Fibroblast of peridontal ligament (primary cell): ENCODE measurements at regions not wholly inside any gene's neighbourhood (a gene's known extent, or its start where the extent isn't known, plus 50 kb on each side); places are given as distances from the start of the nearest gene placed in this dataset.
"Not testable (repeated sequence)": the region's sequence is repeated elsewhere in the genome, so short reads cannot be mapped to it uniquely, and the experiment has no call there.

Experiments
- DNase-seq: peaks from one replicate; pipeline ENCODE4 v3.0.0-alpha.2; 2010; ENCODE audit errors: extremely low read depth

DNA sequence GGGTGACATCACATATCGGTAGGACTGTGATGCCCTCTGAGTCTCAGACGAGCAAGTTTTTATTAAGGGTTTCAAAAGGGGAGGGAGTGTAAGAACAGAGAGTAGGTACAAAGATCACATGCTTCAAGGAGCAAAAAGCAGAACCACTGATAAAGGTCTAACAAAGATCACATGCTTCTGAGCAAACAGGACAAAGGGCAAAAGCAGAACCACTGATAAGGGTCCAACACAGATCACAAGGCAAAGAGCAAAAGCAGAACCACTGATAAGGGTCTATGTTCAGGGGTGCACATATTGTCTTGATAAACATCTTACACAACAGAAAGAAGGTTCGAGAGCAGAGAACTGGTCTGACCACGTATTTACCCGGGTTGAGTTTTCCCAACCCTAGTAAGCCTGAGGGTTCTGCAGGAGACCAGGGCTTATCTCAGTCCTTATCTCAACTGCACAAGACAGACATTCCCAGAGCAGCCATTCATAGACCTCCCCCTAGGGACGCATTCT lies 604.2 kb upstream of the GYPC start:
- not testable (repeated sequence) for DNase-seq

DNA sequence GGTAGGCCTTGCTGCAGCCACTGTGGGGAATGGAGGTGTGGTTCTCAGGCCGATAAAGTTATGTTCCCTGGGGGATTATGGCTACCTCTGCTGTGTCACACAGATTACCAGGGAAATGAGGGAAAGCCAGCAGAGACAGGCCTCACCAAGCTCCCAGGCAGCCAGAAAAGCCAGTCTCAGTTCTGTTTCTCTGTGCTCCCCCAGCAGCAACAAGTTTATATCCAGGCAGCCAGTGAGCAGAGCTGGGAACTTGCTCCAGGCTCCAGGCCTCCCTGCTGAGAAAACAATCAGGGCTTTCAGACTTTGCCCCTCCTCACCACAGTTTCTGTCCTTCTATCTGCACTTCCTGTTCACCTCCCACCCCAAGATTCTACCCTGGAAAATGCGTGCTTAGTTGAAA lies 596.6 kb upstream of the GYPC start:
- no peak for DNase-seq

DNA sequence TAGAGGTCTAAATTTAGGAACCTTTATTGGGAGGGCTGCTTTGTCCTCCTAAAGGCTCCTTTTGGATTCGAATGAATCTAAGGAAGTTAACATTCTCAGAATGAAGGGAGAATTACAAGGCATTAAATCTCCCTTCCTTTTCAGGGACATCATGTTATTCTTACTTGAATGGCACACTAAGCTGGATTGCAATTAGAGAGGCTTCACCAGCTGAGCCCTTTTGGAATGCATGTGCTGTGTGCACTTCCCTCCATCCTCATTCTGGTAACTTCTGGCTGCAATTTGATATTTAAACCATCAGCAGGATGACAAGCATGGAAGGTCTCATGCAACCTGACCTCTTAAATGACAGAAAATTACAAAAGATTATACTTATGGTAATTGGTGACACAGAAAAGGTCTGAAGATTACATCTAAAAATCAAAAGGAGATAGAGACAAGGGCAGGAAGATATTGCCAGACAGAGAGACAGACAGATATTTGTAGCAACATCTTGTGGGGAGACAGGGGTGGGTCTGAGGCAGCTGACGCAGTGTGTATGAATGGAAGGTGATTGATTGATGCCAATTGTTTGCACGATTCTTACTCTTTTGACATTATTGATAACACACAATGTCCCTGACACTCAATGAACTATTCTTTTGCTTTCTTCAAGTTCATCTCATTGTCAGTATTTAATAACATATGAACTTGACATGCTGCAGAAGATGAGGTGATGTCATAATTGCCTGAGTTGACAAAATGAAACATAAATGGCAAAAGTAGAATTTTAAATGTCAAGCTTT lies 570.8 kb upstream of the GYPC start:
- no peak for DNase-seq

DNA sequence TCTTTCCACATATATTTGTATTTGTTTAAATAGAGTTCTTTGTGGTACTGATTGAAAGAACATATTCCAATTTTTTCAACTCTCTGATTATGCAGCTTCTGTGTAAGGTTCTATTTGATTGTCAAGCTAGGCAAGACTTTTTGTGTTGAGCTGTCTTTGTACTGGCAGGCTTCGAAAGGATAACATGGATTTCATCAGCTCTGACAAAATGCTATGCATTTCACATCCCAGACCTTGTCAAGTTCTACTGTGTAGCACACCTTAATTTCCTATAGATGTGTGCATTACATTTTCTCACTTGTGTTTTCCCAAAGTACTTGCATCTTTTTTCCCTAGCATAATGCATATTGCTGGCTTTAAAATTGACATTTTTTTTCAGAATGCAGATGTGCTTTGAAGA lies 555.0 kb upstream of the GYPC start:
- DNase-seq, result no peak

DNA sequence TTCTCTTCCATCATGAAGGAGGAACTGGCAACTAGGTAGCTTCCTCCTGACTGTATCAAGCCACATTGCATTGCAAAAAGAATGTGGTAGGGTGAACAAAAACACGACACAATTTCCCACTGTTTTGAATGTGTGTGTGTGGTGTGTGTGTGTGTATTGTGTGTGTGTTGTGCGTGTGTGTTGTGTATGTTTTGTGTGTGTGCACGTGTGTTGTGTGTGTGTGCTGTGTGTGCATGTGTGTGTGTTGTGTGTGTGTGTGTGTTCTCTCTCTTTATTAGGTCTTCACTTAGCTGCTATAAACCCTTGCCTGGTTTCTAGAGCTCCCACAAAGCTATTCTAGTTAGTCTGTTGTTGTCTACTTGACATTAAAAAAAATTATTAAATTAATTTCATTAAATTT lies 550.0 kb upstream of the GYPC start:
- no peak for DNase-seq

DNA sequence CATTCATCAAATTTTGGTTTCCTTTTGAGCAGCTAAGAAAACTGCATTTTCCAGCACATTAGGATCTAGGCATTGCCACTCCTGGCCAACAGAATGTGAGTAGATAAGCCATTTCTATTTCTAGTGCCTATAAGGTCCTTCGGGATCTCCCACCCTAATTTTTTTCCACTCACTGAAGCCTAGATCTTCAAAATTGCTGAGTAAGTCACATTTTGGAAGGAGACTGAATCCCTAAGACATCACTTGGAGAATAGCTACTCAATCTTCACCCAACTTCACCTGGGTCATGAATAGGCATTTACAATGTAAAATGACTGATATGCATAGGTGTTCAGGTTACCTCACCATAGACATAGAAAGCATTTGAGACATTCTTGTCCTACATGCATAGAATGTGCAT lies 548.1 kb upstream of the GYPC start:
- DNase-seq, result no peak

DNA sequence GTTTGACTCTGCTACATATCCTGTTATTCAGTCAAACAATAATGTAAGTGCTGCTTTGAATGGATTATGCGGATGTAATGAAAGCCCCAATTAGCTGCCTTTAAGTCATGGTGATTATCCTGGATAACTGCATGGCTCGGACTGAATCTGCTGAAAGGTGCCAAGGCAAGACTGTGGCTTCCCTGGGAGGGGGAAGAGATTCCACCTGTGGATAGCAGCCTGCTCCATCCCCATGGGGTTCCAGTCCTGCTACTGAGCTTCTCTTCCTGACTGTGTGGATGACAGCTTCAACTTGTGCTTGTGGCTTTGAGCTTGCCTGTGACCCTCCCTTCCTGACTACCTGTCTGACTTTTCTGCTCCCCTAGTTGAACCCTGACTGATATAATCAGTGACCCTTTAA lies 540.0 kb upstream of the GYPC start:
- no peak for DNase-seq

DNA sequence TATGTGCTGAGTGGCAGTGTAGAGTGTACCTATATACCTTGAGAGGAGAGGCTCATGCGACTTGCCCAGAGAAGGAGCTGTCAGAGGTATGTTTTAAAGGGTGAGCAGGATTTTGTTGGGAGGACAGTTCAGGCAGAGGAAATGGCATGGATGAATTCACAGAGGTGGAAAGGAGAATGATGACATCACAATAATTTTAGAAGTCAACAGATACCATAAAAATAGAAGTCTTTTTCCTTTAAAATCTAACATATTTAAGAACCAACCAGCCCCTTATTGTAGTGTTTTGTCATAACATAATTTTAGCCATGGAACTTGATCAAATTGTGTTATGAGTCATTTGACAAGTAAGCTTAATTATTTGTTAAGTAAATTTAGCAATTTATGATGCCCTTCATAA lies 538.1 kb upstream of the GYPC start:
- DNase-seq, result no peak

DNA sequence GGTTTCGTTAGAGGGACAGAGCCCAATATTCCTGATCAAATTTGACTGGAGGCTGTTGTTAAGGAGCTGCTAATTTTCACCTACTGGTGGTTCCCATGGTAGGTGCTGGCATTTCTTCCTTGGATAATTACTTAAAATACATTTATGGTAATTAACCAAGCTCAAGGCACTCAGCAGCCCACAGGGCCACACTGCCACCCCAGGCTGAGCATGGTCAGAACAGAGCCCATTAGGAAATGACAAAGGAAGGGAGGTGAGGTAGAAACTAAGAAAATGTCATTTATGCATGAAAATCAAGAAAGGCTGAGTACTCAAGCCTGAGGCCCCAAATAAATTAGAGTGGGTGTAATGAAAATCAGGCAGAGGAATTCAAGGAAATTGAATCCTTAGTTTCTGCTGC lies 510.2 kb upstream of the GYPC start:
- DNase-seq, result no peak

DNA sequence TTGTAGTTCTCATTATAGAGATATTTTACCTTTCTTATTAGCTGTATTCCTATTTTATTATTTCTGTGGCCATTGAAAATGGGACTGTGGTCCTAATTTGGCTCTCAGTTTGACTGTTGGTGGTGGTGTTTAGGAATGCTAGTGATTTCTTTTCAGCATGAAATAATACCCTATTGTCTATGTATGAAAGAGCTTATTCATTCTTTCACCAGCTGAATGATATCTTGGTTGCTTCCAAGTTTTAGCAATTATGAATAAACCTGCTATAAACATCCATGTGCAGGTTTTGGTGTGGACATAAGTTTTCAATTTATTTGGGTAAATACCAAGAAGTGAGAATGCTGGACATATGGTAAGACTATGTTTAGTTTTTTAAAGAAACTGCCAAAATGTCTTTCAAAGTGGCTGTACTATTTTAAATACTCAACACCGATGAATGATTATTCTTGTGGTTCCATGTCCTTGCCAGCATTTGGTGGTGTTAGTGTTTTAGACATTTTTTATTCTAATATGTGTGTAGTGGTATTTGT lies 501.6 kb upstream of the GYPC start:
- no peak for DNase-seq

DNA sequence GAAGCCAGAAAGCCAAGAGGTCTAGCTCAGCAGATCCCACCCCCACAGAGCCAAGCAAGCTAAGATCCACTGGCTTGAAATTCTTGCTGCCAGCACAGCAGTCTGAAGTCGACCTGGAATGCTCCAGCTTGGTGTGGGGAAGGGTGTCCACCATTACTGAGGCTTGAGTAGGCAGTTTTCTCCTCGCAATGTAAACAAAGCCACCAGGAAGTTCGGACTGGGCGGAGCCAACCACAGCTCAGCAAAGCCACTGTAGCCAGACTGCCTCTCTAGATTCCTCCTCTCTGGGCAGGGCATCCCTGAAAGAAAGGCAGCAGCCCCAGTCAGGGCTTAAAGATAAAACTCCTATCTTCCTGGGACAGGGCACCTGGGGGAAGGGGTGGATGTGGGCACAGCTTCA lies 495.0 kb upstream of the GYPC start:
- DNase-seq, result not testable (repeated sequence)

DNA sequence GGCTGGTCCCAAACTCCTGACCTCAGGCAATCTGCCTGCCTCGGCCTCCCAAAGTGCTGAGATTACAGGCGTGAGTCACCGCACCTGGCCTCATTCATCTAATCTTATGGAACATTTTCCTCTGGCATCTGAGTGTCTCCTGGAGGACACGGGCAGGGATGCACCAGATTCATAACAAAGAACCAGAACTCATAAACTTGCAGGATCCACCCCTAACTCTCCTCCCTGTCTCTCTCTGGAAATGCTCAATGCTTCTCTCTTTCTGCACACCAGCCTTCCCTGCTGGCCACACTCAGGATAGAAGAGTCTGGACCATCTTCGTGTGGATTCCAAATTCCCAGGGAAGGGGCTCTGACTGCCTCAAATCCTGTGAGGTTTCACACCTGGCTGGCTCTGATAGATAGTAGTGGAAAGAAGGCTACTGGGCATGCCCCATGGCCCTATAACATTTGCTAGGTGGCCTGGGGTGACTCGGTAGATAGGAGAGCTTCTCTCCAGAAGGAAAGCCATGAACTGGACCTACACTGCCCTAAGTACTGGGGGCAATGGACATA lies 483.2 kb upstream of the GYPC start:
- no peak for DNase-seq

DNA sequence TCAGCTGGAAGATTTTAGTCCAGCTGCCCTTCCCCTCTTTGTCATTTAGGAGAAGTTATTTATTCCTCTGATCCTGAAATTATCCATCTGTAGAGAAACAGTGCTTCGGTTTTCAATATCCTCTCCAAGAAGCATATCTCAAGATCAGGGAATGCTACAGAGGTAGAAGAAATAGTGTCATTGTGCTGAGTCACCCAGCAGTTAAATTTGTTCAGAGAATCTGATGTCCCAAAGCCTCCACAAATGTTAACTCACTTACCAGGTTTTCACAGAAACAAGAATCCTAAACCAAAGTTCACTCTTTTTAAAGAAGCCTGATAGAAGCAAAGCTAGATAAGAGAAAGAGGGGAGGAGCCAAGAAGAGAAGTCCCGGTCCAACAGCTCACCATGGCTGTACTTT lies 480.7 kb upstream of the GYPC start:
- no peak for DNase-seq

DNA sequence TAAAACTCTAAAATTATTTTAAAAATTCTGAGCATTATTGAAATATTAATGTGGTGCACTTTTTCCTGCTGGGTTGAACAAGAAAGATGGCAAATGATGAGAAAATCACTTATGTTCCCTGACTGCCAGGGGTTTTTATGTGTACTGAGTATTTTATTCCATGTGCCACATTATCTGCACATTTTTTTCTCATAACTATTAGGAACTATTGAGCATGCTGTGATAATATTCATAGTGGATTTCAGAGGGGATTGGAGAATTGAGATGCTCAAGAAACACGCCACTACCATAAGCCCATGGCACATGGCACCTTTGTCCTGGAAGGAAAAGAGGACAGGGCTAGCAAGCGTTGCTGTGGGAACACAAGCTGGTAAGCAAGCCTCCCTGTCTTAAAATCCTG lies 478.5 kb upstream of the GYPC start:
- no peak for DNase-seq

DNA sequence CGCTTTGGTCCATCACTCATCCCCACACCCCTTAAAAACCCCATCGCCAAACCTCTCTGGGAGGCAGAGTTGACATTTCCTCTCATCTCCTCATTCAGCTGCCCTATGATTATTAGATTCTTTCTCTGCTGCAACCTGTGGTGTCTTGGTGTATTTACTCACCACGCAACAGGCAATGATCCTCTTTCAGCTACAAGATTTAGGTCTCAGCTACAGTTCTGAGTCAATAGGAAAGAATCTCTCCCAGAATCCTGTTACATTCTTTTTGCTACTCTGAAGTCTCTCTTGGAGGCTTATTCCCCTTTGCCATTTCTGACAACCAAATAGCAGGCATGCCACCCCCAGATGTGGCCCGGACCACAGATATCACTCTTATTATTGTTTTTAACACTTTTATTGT lies 468.3 kb upstream of the GYPC start:
- DNase-seq, result no peak

DNA sequence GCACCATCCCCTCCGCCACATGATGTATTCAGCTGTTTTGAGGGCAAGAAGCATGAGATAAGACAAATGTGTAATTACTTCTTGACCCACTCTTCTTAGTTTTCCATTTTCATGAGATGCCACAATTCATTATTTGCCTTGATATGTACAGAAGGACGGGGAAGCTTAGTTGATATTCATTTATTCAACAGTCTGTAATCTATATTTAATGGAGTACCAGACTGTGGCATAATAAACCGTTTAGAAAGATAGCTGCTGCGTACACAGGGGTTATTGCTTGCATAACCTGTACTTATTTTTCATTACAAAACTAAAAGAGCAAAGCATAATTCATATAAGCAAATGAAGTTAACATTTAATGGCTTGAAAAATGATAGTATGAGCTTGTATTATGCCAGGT lies 466.4 kb upstream of the GYPC start:
- no peak for DNase-seq

DNA sequence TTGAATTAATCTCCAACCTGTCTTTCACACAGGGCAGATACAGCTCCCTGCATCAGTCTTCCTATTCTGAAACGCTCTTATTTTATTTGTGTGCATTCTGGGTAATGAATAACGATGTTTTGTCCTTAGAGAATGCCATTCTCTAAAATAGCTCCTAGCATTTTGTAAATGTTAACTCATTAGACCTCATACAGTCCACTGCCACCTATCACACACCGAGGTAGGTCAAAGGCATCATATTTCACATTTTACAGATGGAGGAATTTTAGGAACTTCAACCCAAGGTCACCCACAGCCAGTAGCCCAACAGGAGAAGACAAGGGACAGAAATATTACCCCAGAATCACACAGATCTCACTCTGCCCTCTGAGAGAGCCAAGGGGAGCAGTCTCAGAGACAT lies 455.4 kb upstream of the GYPC start:
- DNase-seq, result no peak

DNA sequence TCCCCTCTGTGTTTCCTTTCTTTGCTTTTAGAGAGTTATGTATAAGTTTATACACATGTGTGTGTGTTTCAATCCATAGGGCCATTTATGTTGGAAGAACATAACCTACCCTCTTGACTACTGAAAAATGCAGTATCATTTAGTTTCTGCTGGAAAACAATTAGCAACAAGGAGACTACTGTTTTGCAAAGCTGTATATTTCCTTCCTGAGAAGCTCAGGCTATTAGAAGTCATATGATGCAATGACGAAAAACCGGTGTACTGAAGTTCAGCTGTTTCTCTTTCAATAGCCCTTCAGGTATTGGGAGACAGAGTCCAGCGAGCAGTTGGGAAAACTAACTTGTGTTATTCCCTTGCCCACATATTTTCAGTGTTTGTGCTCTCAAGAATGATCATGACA lies 447.7 kb upstream of the GYPC start:
- DNase-seq, result no peak

DNA sequence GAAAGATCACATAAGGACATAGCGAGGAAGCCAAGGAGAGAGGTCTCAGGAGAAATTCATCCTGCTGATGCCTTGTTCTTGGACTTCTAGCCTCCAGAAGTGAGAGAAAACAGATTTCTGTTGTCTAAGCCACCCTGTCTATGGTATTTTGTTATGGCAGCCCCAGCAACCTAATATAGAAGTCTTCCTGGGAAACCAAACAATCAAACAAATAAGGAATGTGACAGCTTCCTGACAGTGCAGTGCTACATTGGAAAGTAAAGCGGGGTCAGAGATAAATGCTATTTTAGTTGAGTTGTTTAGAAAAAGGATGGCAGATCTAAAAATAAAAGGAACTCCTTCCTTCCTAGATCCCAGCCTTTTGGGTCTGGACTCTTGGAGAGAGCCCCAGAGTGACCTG lies 443.2 kb upstream of the GYPC start:
- no peak for DNase-seq

DNA sequence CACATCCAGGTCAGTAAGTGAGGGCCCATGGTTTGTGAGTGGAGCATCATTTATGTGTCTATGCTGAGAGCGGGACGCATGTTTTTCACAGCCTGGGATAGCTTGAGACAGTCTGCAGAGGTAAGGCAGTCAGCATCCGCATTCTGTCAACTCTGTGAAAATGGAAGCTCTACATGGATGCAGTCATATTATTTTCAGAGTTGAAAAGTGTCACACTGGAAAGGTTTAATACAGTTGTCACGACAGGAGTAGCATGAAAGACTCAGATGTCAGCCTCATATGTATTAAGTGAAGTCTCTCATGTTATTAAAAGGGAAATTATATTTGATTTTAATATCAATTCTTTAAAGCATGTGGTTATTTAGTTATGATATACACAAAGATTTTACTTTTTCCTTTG lies 436.9 kb upstream of the GYPC start:
- DNase-seq, result no peak

DNA sequence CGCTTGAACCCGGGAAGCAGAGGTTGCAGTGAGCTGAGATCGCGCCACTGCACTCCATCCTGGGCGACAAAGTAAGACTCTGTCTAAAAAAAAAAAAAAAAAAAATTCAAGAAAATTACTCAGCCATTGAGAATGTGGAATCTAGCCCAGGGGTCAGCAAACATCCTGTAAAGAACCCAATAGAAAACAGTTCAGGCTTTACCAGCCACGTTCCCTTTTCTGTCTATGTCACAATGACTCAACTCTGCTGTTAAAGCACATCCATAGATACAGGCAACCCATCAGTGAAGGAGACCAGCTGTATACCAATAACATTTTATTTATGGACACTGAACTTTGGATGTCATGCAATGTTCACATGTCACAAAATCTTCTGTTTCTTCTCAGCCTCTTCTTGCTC lies 435.6 kb upstream of the GYPC start:
- no peak for DNase-seq

DNA sequence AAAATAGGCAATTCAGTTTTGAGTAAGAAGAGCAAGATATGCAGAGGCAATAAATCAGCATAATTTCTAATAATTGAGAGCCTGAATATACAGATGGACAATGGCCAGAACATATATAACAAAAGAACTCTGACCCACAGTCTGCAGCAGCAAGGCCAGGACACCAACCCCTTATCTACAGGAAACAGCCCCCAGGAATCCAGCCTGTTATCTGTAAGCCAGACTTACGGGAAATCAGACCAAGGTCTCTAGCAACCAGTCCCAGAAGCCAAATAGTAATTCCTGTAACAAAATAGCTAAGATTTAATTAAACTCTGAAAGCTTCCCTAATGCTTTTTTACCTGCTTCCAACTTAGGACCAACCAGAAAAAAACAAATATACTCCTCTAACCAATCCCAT lies 434.5 kb upstream of the GYPC start:
- no peak for DNase-seq

DNA sequence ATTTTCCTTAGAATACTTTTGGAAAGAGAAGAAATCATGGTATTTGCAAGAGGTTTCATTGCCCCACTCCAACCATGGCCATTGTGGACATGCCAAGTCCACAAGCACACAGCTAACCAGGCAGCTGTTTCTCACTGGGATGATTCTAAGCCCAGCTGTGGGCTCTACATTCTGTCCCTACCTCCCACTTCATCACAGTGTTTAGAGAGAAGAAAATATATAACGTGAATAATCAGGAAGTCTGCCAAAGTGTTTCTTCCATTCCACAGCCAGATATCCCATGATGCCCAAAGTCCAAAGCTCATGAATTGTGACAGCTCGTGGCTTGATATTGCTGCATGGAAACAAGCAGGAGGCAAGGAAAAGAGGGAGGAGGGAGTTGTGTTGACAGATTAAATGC lies 433.7 kb upstream of the GYPC start:
- DNase-seq, result no peak

DNA sequence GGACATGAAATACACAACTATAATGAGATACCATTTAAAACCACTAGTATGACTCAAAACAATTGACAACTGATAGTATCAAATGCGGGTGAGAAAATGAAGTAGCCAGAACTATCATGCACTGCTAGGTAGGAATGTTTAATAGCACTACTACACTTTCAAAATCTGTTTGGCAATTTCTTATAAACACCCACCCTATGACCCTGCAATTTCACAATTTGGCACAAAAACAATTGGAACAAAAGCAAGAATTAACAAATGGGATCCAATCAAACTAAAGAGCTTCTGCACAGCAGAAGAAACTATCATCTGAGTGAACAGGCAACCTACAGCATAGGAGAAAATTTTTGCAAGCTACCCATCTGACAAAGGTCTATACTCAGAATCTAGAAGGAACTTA lies 431.2 kb upstream of the GYPC start:
- DNase-seq, result no peak
